GM12873 (cell line): ENCODE measurements at regions not wholly inside any gene's neighbourhood (a gene's known extent, or its start where the extent isn't known, plus 50 kb on each side); places are given as distances from the start of the nearest gene placed in this dataset.

Source experiments
- TF ChIP-seq, protein P1 (sequence below): IDR thresholded peaks from 2 replicates; pipeline ENCODE4 v1.5.1; 2012; ENCODE audit warnings: low read depth, mild to moderate bottlenecking, moderate library complexity, low read length, control low read depth; ENCODE audit not compliant: insufficient read depth; ENCODE audit errors: missing control alignments

- TF ChIP-seq, protein P1, sequence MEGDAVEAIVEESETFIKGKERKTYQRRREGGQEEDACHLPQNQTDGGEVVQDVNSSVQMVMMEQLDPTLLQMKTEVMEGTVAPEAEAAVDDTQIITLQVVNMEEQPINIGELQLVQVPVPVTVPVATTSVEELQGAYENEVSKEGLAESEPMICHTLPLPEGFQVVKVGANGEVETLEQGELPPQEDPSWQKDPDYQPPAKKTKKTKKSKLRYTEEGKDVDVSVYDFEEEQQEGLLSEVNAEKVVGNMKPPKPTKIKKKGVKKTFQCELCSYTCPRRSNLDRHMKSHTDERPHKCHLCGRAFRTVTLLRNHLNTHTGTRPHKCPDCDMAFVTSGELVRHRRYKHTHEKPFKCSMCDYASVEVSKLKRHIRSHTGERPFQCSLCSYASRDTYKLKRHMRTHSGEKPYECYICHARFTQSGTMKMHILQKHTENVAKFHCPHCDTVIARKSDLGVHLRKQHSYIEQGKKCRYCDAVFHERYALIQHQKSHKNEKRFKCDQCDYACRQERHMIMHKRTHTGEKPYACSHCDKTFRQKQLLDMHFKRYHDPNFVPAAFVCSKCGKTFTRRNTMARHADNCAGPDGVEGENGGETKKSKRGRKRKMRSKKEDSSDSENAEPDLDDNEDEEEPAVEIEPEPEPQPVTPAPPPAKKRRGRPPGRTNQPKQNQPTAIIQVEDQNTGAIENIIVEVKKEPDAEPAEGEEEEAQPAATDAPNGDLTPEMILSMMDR = no peak
Observed at GRCh38 chr7:115070311-115070710, 148.4 kb downstream of the MDFIC start.
